IMR-90 (cell line): ENCODE measurements at regions not wholly inside any gene's neighbourhood (a gene's known extent, or its start where the extent isn't known, plus 50 kb on each side); places are given as distances from the start of the nearest gene placed in this dataset.

Source experiments
- ATAC-seq: fragments of 200-7000 bp; cut with Tn5 transposase; 2 replicates; pipeline ENCODE4 v1.9.1; 2020; ENCODE audit warnings: low read depth, mild to moderate bottlenecking, moderate library complexity
- BruUV-seq: library from RNA; stranded (reverse); fragments of 400-500 nt; replicated peaks from 2 replicates; lab custom pipeline; 2021; lab: Mats Ljungman, UMichigan
- CTCF ChIA-PET: fragments of 300-600 bp; formaldehyde crosslinking; extraction: SDS; loops from one replicate; lab custom pipeline; 2021; ENCODE audit warnings: antibody characterized with exemption; lab: Yijun Ruan, JAX
- POLR2A ChIA-PET: fragments of 300-600 bp; sonication (Branson Sonifier 250); formaldehyde crosslinking; loops from one replicate; lab custom pipeline; 2022; ENCODE audit warnings: antibody characterized with exemption; ENCODE audit not compliant: unreplicated experiment; lab: Charles Lee
- DNase-seq: peaks from one replicate; pipeline ENCODE4 v3.0.0; 2013
- H2AFZ ChIP-seq: replicated peaks from 2 replicates; pipeline ENCODE3; 2013; ENCODE audit warnings: low read length, mild to moderate bottlenecking; ENCODE audit not compliant: poor library complexity
- H2AK5ac ChIP-seq: 2 replicates; pipeline ENCODE4 v1.6.1; 2013; ENCODE audit warnings: low read depth, low read length, inconsistent platforms
- H2AK9ac ChIP-seq: replicated peaks from 2 replicates; pipeline ENCODE3; 2013; ENCODE audit warnings: mild to moderate bottlenecking, low read depth, low read length, moderate library complexity; ENCODE audit not compliant: poor library complexity
- H2BK120ac ChIP-seq: 2 replicates; pipeline ENCODE4 v1.6.1; 2013; ENCODE audit warnings: low read depth, low read length, inconsistent platforms
- H2BK15ac ChIP-seq: 3 replicates; pipeline ENCODE4 v1.6.1; 2013; ENCODE audit warnings: low read depth, low read length, inconsistent platforms
- H2BK20ac ChIP-seq: 2 replicates; pipeline ENCODE4 v1.6.1; 2013; ENCODE audit warnings: low read depth, mild to moderate bottlenecking, inconsistent platforms, low read length, moderate library complexity
- H2BK5ac ChIP-seq: 2 replicates; pipeline ENCODE4 v1.6.1; 2013; ENCODE audit warnings: mild to moderate bottlenecking, low read depth, low read length, inconsistent platforms; ENCODE audit not compliant: poor library complexity, severe bottlenecking
- H3K14ac ChIP-seq: replicated peaks from 2 replicates; pipeline ENCODE4 v1.6.1; 2013; ENCODE audit warnings: low read depth, low read length, inconsistent platforms
- H3K18ac ChIP-seq: 2 replicates; pipeline ENCODE4 v1.6.1; 2013; ENCODE audit warnings: low read depth, low read length, control low read depth
- H3K23ac ChIP-seq: 2 replicates; pipeline ENCODE4 v1.6.1; 2013; ENCODE audit warnings: low read depth, low read length, inconsistent platforms
- H3K27ac ChIP-seq: 2 replicates; pipeline ENCODE4 v1.5.1; 2013; ENCODE audit warnings: mild to moderate bottlenecking, control low read depth, low read length; ENCODE audit not compliant: insufficient read depth
- H3K27me3 ChIP-seq: 2 replicates; pipeline ENCODE4 v1.6.1; 2013; ENCODE audit warnings: low read length; ENCODE audit not compliant: control insufficient read depth, insufficient read depth
- H3K36me3 ChIP-seq: 2 replicates; pipeline ENCODE4 v1.6.1; 2013; ENCODE audit warnings: low read length, mixed read lengths; ENCODE audit not compliant: control insufficient read depth, insufficient read depth
- H3K4ac ChIP-seq: 2 replicates; pipeline ENCODE4 v1.6.1; 2013; ENCODE audit warnings: low read depth, low read length, inconsistent platforms
- H3K4me1 ChIP-seq: 2 replicates; pipeline ENCODE4 v1.6.1; 2013; ENCODE audit warnings: low read length, mixed read lengths; ENCODE audit not compliant: control insufficient read depth, insufficient read depth
- H3K4me2 ChIP-seq: 2 replicates; pipeline ENCODE4 v1.6.1; 2013; ENCODE audit warnings: low read depth, mild to moderate bottlenecking, control low read depth, low read length, moderate library complexity
- H3K4me3 ChIP-seq: 2 replicates; pipeline ENCODE4 v1.5.1; 2013; ENCODE audit warnings: low read depth, mild to moderate bottlenecking, control low read depth, low read length, moderate library complexity; ENCODE audit not compliant: insufficient read depth
- H3K56ac ChIP-seq: 2 replicates; pipeline ENCODE4 v1.6.1; 2013; ENCODE audit warnings: low read length, inconsistent platforms; ENCODE audit not compliant: insufficient read depth; ENCODE audit errors: extremely low read depth
- H3K79me1 ChIP-seq, 2 experiments: 2 replicates each; pipeline ENCODE4 v1.6.1; 2013; ENCODE audit warnings: low read length in 2 of 2, inconsistent platforms in 1 of 2, low read depth in 1 of 2
- H3K9ac ChIP-seq: 2 replicates; pipeline ENCODE4 v1.6.1; 2013; ENCODE audit warnings: low read depth, low read length, control low read depth
- H3K9me1 ChIP-seq: 2 replicates; pipeline ENCODE4 v1.6.1; 2013; ENCODE audit warnings: low read length, inconsistent platforms; ENCODE audit not compliant: insufficient read depth
- H3K9me3 ChIP-seq: 2 replicates; pipeline ENCODE4 v1.6.1; 2013; ENCODE audit warnings: low read length; ENCODE audit not compliant: control insufficient read depth, insufficient read depth
- H4K20me1 ChIP-seq: 2 replicates; pipeline ENCODE4 v1.6.1; 2013; ENCODE audit warnings: low read length, inconsistent platforms; ENCODE audit not compliant: insufficient read depth
- H4K5ac ChIP-seq: 2 replicates; pipeline ENCODE4 v1.6.1; 2013; ENCODE audit warnings: mild to moderate bottlenecking, low read depth, low read length, control low read depth
- H4K8ac ChIP-seq, 2 experiments: 2 replicates each; pipeline ENCODE4 v1.6.1; 2013; ENCODE audit warnings: low read depth in 2 of 2, low read length in 2 of 2, control low read depth in 1 of 2, inconsistent platforms in 1 of 2
- H4K91ac ChIP-seq: 2 replicates; pipeline ENCODE4 v1.6.1; 2013; ENCODE audit warnings: low read depth, low read length, inconsistent platforms; ENCODE audit not compliant: insufficient read depth
- BHLHE40 ChIP-seq: fragments of 150-350 bp; IDR thresholded peaks from 2 replicates; pipeline ENCODE4 v1.6.1; 2016; ENCODE audit warnings: mild to moderate bottlenecking, low read depth, low read length
- CEBPB ChIP-seq: IDR thresholded peaks from 2 replicates; pipeline ENCODE4 v1.6.1; 2012; ENCODE audit warnings: low read depth, low read length, improper control_type of control experiment
- CHD1 ChIP-seq: IDR thresholded peaks from 2 replicates; pipeline ENCODE4 v1.6.1; 2012; ENCODE audit warnings: low read depth, low read length, improper control_type of control experiment
- CTCF ChIP-seq: conservative IDR thresholded peaks from 2 replicates; pipeline ENCODE4 v1.5.1; 2012; ENCODE audit warnings: mild to moderate bottlenecking, low read depth, low read length, improper control_type of control experiment
- ELK1 ChIP-seq: fragments of 150-350 bp; IDR thresholded peaks from 2 replicates; pipeline ENCODE4 v1.6.1; 2016; ENCODE audit warnings: low read depth, mild to moderate bottlenecking, low read length, moderate library complexity, borderline replicate concordance
- FOS ChIP-seq: fragments of 150-350 bp; IDR thresholded peaks from 2 replicates; pipeline ENCODE4 v1.6.1; 2016; ENCODE audit warnings: low read depth, low read length
- MAFK ChIP-seq: IDR thresholded peaks from 2 replicates; pipeline ENCODE4 v1.6.1; 2012; ENCODE audit warnings: low read depth, low read length, improper control_type of control experiment
- MAZ ChIP-seq: IDR thresholded peaks from 2 replicates; pipeline ENCODE4 v1.6.1; 2012; ENCODE audit warnings: low read depth, mild to moderate bottlenecking, low read length, improper control_type of control experiment, moderate library complexity, borderline replicate concordance
- MXI1 ChIP-seq: IDR thresholded peaks from 2 replicates; pipeline ENCODE4 v1.6.1; 2012; ENCODE audit warnings: low read depth, mild to moderate bottlenecking, low read length, moderate library complexity, borderline replicate concordance
- NFE2L2 ChIP-seq: fragments of 150-350 bp; IDR thresholded peaks from 2 replicates; pipeline ENCODE4 v1.6.1; 2016; ENCODE audit warnings: low read depth, mild to moderate bottlenecking, low read length
- POLR2A ChIP-seq: IDR thresholded peaks from 2 replicates; pipeline ENCODE4 v1.6.1; 2012; ENCODE audit warnings: mild to moderate bottlenecking, low read depth, low read length
- RAD21 ChIP-seq: IDR thresholded peaks from 2 replicates; pipeline ENCODE4 v1.6.1; 2012; ENCODE audit warnings: low read length, improper control_type of control experiment
- RCOR1 ChIP-seq: IDR thresholded peaks from 2 replicates; pipeline ENCODE4 v1.6.1; 2012; ENCODE audit warnings: mild to moderate bottlenecking, low read length, improper control_type of control experiment; ENCODE audit not compliant: insufficient replicate concordance
- RFX5 ChIP-seq: IDR thresholded peaks from 2 replicates; pipeline ENCODE4 v1.8.0; 2012; ENCODE audit warnings: low read depth, mild to moderate bottlenecking, low read length, moderate library complexity
- SMC3 ChIP-seq: fragments of 150-350 bp; IDR thresholded peaks from 2 replicates; pipeline ENCODE4 v1.6.1; 2016; ENCODE audit warnings: low read depth, mild to moderate bottlenecking, antibody characterized with exemption, low read length, moderate library complexity
- USF2 ChIP-seq: fragments of 150-350 bp; IDR thresholded peaks from 2 replicates; pipeline ENCODE4 v1.6.1; 2017; ENCODE audit warnings: mild to moderate bottlenecking, antibody characterized with exemption, low read length, low read depth
- WGBS, 2 experiments: methylation state at CpG; one replicate each; pipeline versions ENCODE4 v1.1.5 to v1.1.7; 2013; ENCODE audit warnings: missing lambda C conversion rate in 2 of 2; ENCODE audit not compliant: insufficient read length in 1 of 2; ENCODE audit errors: extremely low coverage in 2 of 2; 5-methylcytosine and 5-hydroxymethylcytosine counted together
- dilution Hi-C: fragments of 300-500 bp; cut with HindIII; formaldehyde crosslinking; loops from one replicate; pipeline ENCODE4 v1.14.3; 2018; ENCODE audit warnings: low sequenced_read_pairs; ENCODE audit not compliant: unreplicated experiment
- in situ Hi-C: fragments of 300-500 bp; cut with MboI; formaldehyde crosslinking; loops from 3 replicates; pipeline ENCODE4 v1.14.3; 2019; ENCODE audit warnings: low sequenced_read_pairs, inconsistent platforms, mixed read lengths
- intact Hi-C: fragments of 100-400 bp; cut with micrococcal nuclease; formaldehyde crosslinking; loops from 2 replicates; pipeline ENCODE4 v1.10.0; 2022

- H3K4ac ChIP-seq: no peak overlapping the region
- no CpG with 5 or more reads among the region's 9 CpGs for WGBS, 2 experiments
- ATAC-seq (no peak), DNase-seq (no peak)
- no peaks in the 10 kb centered on the region for H3K79me1 ChIP-seq
- H3K4me3 ChIP-seq: no peak overlapping the region
- no peaks in the 10 kb centered on the region for H3K9me3 ChIP-seq
- no peak overlapping the region for H4K5ac ChIP-seq
- H3K9ac ChIP-seq: no peak overlapping the region
- H2AFZ ChIP-seq: no peak overlapping the region
- H3K36me3 ChIP-seq: no peaks in the 10 kb centered on the region
- no peak overlapping the region for H4K8ac ChIP-seq
- no peak overlapping the region for H3K18ac ChIP-seq
- H3K4me1 ChIP-seq: peaks cover 2% of the 10 kb centered on the region
- dilution Hi-C loops: no loop called here
- CTCF ChIA-PET: interaction anchor here (0.5 kb wide), 2 partner anchors 44 to 522 kb away, joined by 3 read pairs; no protein-coding TSS in a partner anchor
- no peaks in the 10 kb centered on the region for H3K27me3 ChIP-seq
- H3K27ac ChIP-seq: no peak overlapping the region
- intact Hi-C loops: no loop called here
- no TSS peak for BruUV-seq
- no peak overlapping the region for H2BK5ac ChIP-seq
- in situ Hi-C loops: no loop called here
- H2BK20ac ChIP-seq: no peak overlapping the region
- no peak overlapping the region for H2AK5ac ChIP-seq
- no peak for TF ChIP-seq CEBPB
- TF ChIP-seq MXI1: no peak
- no peak for TF ChIP-seq CHD1
- no peak for TF ChIP-seq SMC3
- no peak for TF ChIP-seq USF2
- TF ChIP-seq BHLHE40: no peak
- no peak for TF ChIP-seq CTCF
- TF ChIP-seq ELK1: no peak
- no peak for TF ChIP-seq POLR2A
- no peak for TF ChIP-seq FOS
- TF ChIP-seq NFE2L2: no peak
- TF ChIP-seq RCOR1: no peak
- TF ChIP-seq MAZ: no peak
- TF ChIP-seq MAFK: no peak
- no peak for TF ChIP-seq RFX5
- no peak for TF ChIP-seq RAD21
- H4K20me1 ChIP-seq: no peaks in the 10 kb centered on the region
- H3K4me2 ChIP-seq: no peak overlapping the region
- no peak overlapping the region for H4K91ac ChIP-seq
- no peak overlapping the region for H2BK15ac ChIP-seq
- H3K14ac ChIP-seq: no peak overlapping the region
- H2AK9ac ChIP-seq: no peak overlapping the region
- POLR2A ChIA-PET: no interaction called here
- H3K9me1 ChIP-seq: no peaks in the 10 kb centered on the region
- no peak overlapping the region for H3K56ac ChIP-seq
- H3K23ac ChIP-seq: no peak overlapping the region
- no peak overlapping the region for H2BK120ac ChIP-seq
Observed at GRCh38 chr1:229186373-229187056, 84.4 kb upstream of the RAB4A start.
